Transverse colon (tissue), 4 donors: ENCODE measurements at regions not wholly inside any gene's neighbourhood (a gene's known extent, or its start where the extent isn't known, plus 50 kb on each side); places are given as distances from the start of the nearest gene placed in this dataset.
"Not testable (repeated sequence)": the region's sequence is repeated elsewhere in the genome, so short reads cannot be mapped to it uniquely, and the experiment has no call there.

ENCODE experiments used
- DNase-seq: peaks from one replicate; pipeline ENCODE4 v3.0.0-alpha.2; 2019
- H3K27ac ChIP-seq, 4 donors: fragments of 200-600 bp; sonication (generic); 2 replicates each; pipeline ENCODE4 v1.5.1; 2016 to 2018; ENCODE audit warnings: inconsistent platforms in 4 of 4
- H3K27me3 ChIP-seq: fragments of 200-600 bp; sonication (generic); 2 replicates; pipeline ENCODE4 v1.5.1; 2017; ENCODE audit warnings: inconsistent platforms
- H3K36me3 ChIP-seq, 4 donors: fragments of 200-600 bp; sonication (generic); 2 replicates each; pipeline ENCODE4 v1.5.1; 2017 to 2019; ENCODE audit warnings: inconsistent platforms in 4 of 4
- H3K4me1 ChIP-seq, 4 donors: fragments of 200-600 bp; sonication (generic); 2 replicates each; pipeline ENCODE4 v1.5.1; 2017 to 2020; ENCODE audit warnings: inconsistent platforms in 4 of 4
- H3K4me3 ChIP-seq, 4 donors: fragments of 200-600 bp; sonication (generic); 1 replicate in 1 of 4; 2 replicates in 3 of 4; pipeline versions ENCODE4 v1.5.1 to v1.6.1; 2017 to 2019; ENCODE audit warnings: inconsistent platforms in 4 of 4
- H3K9me3 ChIP-seq, 2 donors: fragments of 200-600 bp; sonication (generic); 2 replicates each; pipeline ENCODE4 v1.5.1; 2017 to 2019; ENCODE audit warnings: inconsistent platforms in 2 of 2
- EP300 ChIP-seq: sonication (generic); formaldehyde crosslinking; IDR thresholded peaks from one replicate; pipeline ENCODE4 v1.6.1; 2017; ENCODE audit warnings: antibody characterized with exemption, low read depth
- POLR2A ChIP-seq: fragments of 450-650 bp; IDR thresholded peaks from one replicate; pipeline ENCODE4 v1.6.1; 2016; ENCODE audit warnings: antibody characterized with exemption, mild to moderate bottlenecking, moderate library complexity
- POLR2AphosphoS5 ChIP-seq, 3 donors: sonication (generic); formaldehyde crosslinking; IDR thresholded peaks; one replicate each; pipeline ENCODE4 v1.6.1; 2016; ENCODE audit warnings: antibody characterized with exemption in 3 of 3
- WGBS, 2 donors: methylation state at CpG; one replicate each; pipeline ENCODE4 v1.1.5; 2018; ENCODE audit warnings: low coverage in 1 of 2; 5-methylcytosine and 5-hydroxymethylcytosine counted together
- in situ Hi-C, 4 donors: fragments of 200-750 bp; cut with MboI; loops; one replicate each; pipeline versions ENCODE4 v1.15.0 to v1.15.1; 2017; ENCODE audit warnings: low sequenced_read_pairs in 3 of 4, low pct_ligation_motif_present in 1 of 4, low pct_unique_long_range_greater_than_20kb in 1 of 4
- intact Hi-C: fragments of 100-400 bp; cut with DNase I; formaldehyde crosslinking; loops from one replicate; pipeline ENCODE4 v1.15.1; 2023; ENCODE audit warnings: low total_unique reads
- TF ChIP-seq, protein P1 (sequence below), 5 experiments: fragments of 200-600 bp in 3 of 5; fragments of 450-650 bp in 2 of 5; sonication (generic) in 3 of 5; IDR thresholded peaks; 1 replicate in 2 of 5; 2 replicates in 3 of 5; pipeline ENCODE4 v1.5.1; 2016 to 2017; ENCODE audit warnings: antibody characterized with exemption in 5 of 5, inconsistent platforms in 3 of 5, mild to moderate bottlenecking in 2 of 5, moderate library complexity in 1 of 5

DNA sequence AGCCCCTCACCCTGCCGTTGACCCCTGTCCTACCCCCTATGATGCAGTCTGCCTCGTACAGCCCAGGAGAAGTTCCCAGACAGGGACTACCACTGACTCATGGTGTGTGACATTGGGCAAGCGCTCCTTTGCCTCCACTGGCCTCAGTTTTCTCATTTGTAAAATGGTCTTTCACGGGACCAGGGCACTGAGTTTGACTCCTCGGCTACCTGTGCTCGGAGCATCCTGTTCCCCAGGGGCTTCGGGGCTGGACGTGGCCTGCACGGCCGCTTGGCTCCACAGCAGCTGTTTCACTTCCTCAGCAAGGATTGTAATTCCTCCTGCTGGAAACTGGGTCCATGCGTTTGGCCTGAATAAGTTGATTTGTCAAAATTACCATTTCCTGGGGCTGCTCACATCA is 277.3 kb downstream of the MATN1 start:
- TF ChIP-seq POLR2AphosphoS5 (IDR thresholded peaks at IDR 0.05) = no peak
- no peak for TF ChIP-seq EP300
- no peak for TF ChIP-seq POLR2A
- TF ChIP-seq, protein P1, sequence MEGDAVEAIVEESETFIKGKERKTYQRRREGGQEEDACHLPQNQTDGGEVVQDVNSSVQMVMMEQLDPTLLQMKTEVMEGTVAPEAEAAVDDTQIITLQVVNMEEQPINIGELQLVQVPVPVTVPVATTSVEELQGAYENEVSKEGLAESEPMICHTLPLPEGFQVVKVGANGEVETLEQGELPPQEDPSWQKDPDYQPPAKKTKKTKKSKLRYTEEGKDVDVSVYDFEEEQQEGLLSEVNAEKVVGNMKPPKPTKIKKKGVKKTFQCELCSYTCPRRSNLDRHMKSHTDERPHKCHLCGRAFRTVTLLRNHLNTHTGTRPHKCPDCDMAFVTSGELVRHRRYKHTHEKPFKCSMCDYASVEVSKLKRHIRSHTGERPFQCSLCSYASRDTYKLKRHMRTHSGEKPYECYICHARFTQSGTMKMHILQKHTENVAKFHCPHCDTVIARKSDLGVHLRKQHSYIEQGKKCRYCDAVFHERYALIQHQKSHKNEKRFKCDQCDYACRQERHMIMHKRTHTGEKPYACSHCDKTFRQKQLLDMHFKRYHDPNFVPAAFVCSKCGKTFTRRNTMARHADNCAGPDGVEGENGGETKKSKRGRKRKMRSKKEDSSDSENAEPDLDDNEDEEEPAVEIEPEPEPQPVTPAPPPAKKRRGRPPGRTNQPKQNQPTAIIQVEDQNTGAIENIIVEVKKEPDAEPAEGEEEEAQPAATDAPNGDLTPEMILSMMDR (IDR thresholded peaks at IDR 0.05) = no peak
- Histone ChIP-seq H3K27me3 (no peaks in the 10 kb centered on the region), H3K36me3 (no peaks in the 10 kb centered on the region), H3K9me3 (no peaks in the 10 kb centered on the region), H3K27ac (no peak overlapping the region), H3K4me1 (no peaks in the 10 kb centered on the region), H3K4me3 (no peak overlapping the region)
- in situ Hi-C loops (no loop called here), intact Hi-C loops (no loop called here)
- 60% methylated on average over 11 of the region's 11 CpGs; no CpG with 5 or more reads in 1 of the 2 donors for WGBS, 2 donors
- DNase-seq = no peak

DNA sequence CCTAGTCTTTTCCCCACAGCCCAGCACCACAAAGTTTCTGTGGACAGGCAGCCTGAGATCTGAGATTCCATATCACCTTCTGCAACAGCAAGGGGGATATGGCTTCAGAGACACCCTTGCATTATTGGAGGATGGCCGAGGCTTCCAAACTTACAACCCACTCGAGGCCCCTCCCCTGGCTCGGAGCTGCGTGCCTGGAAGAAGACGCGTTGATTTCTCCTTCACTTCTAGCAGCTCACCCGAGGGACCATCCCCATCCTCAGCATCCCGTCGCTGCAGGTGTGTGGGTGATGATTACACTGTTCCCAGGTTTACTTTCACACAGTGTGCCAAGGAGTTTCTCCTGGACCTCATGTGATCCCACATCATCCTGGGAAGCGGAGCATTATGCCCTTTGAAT is 277.9 kb downstream of the MATN1 start:
- H3K27ac ChIP-seq = no peak overlapping the region
- WGBS, 2 donors = 76% methylated on average over 10 of the region's 10 CpGs; no CpG with 5 or more reads in 1 of the 2 donors
- H3K4me1 ChIP-seq = no peaks in the 10 kb centered on the region
- TF ChIP-seq POLR2A (no peak), POLR2AphosphoS5 (IDR thresholded peaks at IDR 0.05) (no peak), EP300 (no peak)
- TF ChIP-seq, protein P1 (IDR thresholded peaks at IDR 0.05) = no peak
- intact Hi-C loops (no loop called here), in situ Hi-C loops (no loop called here)
- H3K4me3 ChIP-seq = no peak overlapping the region
- DNase-seq = no peak
- H3K27me3 ChIP-seq = no peaks in the 10 kb centered on the region
- no peaks in the 10 kb centered on the region for H3K9me3 ChIP-seq
- no peaks in the 10 kb centered on the region for H3K36me3 ChIP-seq

- TF ChIP-seq EP300 (no peak), POLR2A (no peak), POLR2AphosphoS5 (IDR thresholded peaks at IDR 0.05) (no peak)
- TF ChIP-seq, protein P1 (IDR thresholded peaks at IDR 0.05) = no peak
- Histone ChIP-seq H3K4me3 (no peak overlapping the region), H3K27me3 (no peaks in the 10 kb centered on the region), H3K27ac (no peak overlapping the region), H3K4me1 (no peaks in the 10 kb centered on the region), H3K9me3 (no peaks in the 10 kb centered on the region), H3K36me3 (no peaks in the 10 kb centered on the region)
- intact Hi-C loops = no loop called here
- 49% methylated on average over 2 of the region's 2 CpGs; no CpG with 5 or more reads in 1 of the 2 donors for WGBS, 2 donors
- no peak for DNase-seq
- in situ Hi-C loops = no loop called here
These were observed 278.5 kb downstream of the MATN1 start for GRCh38 chr1:30444850-30445249.

- in situ Hi-C loops = no loop called here
- 60 to 65% methylated on average over 1 of the region's 1 CpG for WGBS, 2 donors
- H3K4me1 ChIP-seq = no peaks in the 10 kb centered on the region
These were observed 279.0 kb downstream of the MATN1 start for GRCh38 chr1:30444401-30444800.

GRCh38 chr1:30438274-30438673 is 285.1 kb downstream of the MATN1 start:
- WGBS, 2 donors = 80% methylated on average over 8 of the region's 9 CpGs; no CpG with 5 or more reads in 1 of the 2 donors
- H3K4me1 ChIP-seq, H3K36me3 ChIP-seq, H3K4me3 ChIP-seq, intact Hi-C loops, H3K27ac ChIP-seq, DNase-seq, H3K9me3 ChIP-seq, in situ Hi-C loops, H3K27me3 ChIP-seq: not testable (repeated sequence)

More at GRCh38 chr1:30444401-30444800, 279.0 kb downstream of the MATN1 start:
- no peaks in the 10 kb centered on the region for H3K27me3 ChIP-seq
- H3K36me3 ChIP-seq = no peaks in the 10 kb centered on the region
- no peak for DNase-seq
- intact Hi-C loops = no loop called here
- H3K9me3 ChIP-seq = no peaks in the 10 kb centered on the region
- H3K27ac ChIP-seq = no peak overlapping the region
- TF ChIP-seq EP300 (no peak), POLR2AphosphoS5 (IDR thresholded peaks at IDR 0.05) (no peak), POLR2A (no peak)
- TF ChIP-seq, protein P1 (IDR thresholded peaks at IDR 0.05) = no peak
- H3K4me3 ChIP-seq = no peak overlapping the region
